Stimulated activated CD8-positive, alpha-beta memory T cell treated with anti-CD3 and anti-CD28 coated beads, Interleukin-7, amount 100 ng/mL, for 48 hours (primary cell): ENCODE measurements at regions not wholly inside any gene's neighbourhood (a gene's known extent, or its start where the extent isn't known, plus 50 kb on each side); places are given as distances from the start of the nearest gene placed in this dataset.
"Not testable (repeated sequence)": the region's sequence is repeated elsewhere in the genome, so short reads cannot be mapped to it uniquely, and the experiment has no call there.

Experiments used
- DNase-seq, 2 donors: peaks; one replicate each; pipeline ENCODE4 v3.0.0-alpha.2; 2020; ENCODE audit warnings: low read depth in 1 of 2; ENCODE audit errors: extremely low read depth in 1 of 2

GRCh38 chr5:118211606-118212005 lies 776.7 kb downstream of the DTWD2 start:
- DNase-seq: no peak

GRCh38 chr5:118208031-118208453 lies 780.3 kb downstream of the DTWD2 start:
- DNase-seq: no peak

- no peak for DNase-seq
Observed at GRCh38 chr5:118199801-118200200, 788.5 kb downstream of the DTWD2 start.

GRCh38 chr5:118196229-118196628 lies 792.1 kb downstream of the DTWD2 start:
- DNase-seq: no peak

- DNase-seq: no peak
Observed at GRCh38 chr5:118195211-118195610, 793.1 kb downstream of the DTWD2 start.

GRCh38 chr5:118193194-118193905 lies 795.0 kb downstream of the DTWD2 start:
- no peak for DNase-seq

- DNase-seq: no peak
Observed at GRCh38 chr5:118185018-118185417, 803.3 kb downstream of the DTWD2 start.

- no peak for DNase-seq
Observed at GRCh38 chr5:118176146-118176545, 812.2 kb downstream of the DTWD2 start.

GRCh38 chr5:118174671-118175070 lies 813.7 kb downstream of the DTWD2 start:
- DNase-seq: no peak

GRCh38 chr5:118173340-118173739 lies 815.0 kb downstream of the DTWD2 start:
- no peak for DNase-seq

- DNase-seq: no peak
Observed at GRCh38 chr5:118165619-118166018, 822.7 kb downstream of the DTWD2 start.

GRCh38 chr5:118156181-118156580 lies 832.2 kb downstream of the DTWD2 start:
- DNase-seq: no peak

- no peak for DNase-seq
Observed at GRCh38 chr5:118146824-118147223, 841.5 kb downstream of the DTWD2 start.

- DNase-seq: no peak
Observed at GRCh38 chr5:118144540-118144939, 843.8 kb downstream of the DTWD2 start.

GRCh38 chr5:118139361-118139760 lies 849.0 kb downstream of the DTWD2 start:
- no peak for DNase-seq

- no peak for DNase-seq
Observed at GRCh38 chr5:118126159-118126558, 862.2 kb downstream of the DTWD2 start.

- DNase-seq: no peak
Observed at GRCh38 chr5:118125687-118126086, 862.7 kb downstream of the DTWD2 start.

- DNase-seq: no peak
Observed at GRCh38 chr5:118121258-118121657, 867.1 kb downstream of the DTWD2 start.

GRCh38 chr5:118115791-118116190 lies 872.6 kb downstream of the DTWD2 start:
- DNase-seq: no peak

- no peak for DNase-seq
Observed at GRCh38 chr5:118111956-118112355, 876.4 kb downstream of the DTWD2 start.

GRCh38 chr5:118107246-118107645 lies 881.1 kb downstream of the DTWD2 start:
- DNase-seq: not testable (repeated sequence)

GRCh38 chr5:118098716-118099115 lies 889.6 kb downstream of the DTWD2 start:
- DNase-seq: no peak

- DNase-seq: no peak
Observed at GRCh38 chr5:118095115-118095514, 893.2 kb downstream of the DTWD2 start.
